Testis (tissue), 2 donors: ENCODE measurements at regions not wholly inside any gene's neighbourhood (a gene's known extent, or its start where the extent isn't known, plus 50 kb on each side); places are given as distances from the start of the nearest gene placed in this dataset.

Source experiments
- DNase-seq: peaks from one replicate; pipeline ENCODE4 v3.0.0-alpha.2; 2019
- H3K27ac ChIP-seq, 2 donors: fragments of 200-600 bp; sonication (generic); one replicate each; pipeline ENCODE4 v1.5.1; 2019
- H3K27me3 ChIP-seq: fragments of 200-600 bp; sonication (generic); one replicate; pipeline ENCODE4 v1.5.1; 2019
- H3K36me3 ChIP-seq: fragments of 200-600 bp; sonication (generic); one replicate; pipeline ENCODE4 v1.5.1; 2017; ENCODE audit warnings: low read depth; ENCODE audit errors: missing control alignments
- H3K4me1 ChIP-seq: fragments of 200-600 bp; sonication (generic); one replicate; pipeline ENCODE4 v1.5.1; 2019
- H3K4me3 ChIP-seq, 2 donors: fragments of 200-600 bp; sonication (generic); one replicate each; pipeline ENCODE4 v1.5.1; 2017 to 2019
- H3K9me3 ChIP-seq: fragments of 200-600 bp; sonication (generic); one replicate; pipeline ENCODE4 v1.5.1; 2017
- CTCF ChIP-seq, 3 experiments: fragments of 450-650 bp in 2 of 3; fragments of 200-600 bp in 1 of 3; sonication (generic) in 1 of 3; IDR thresholded peaks; one replicate each; pipeline ENCODE4 v1.5.1; 2016 to 2019; ENCODE audit warnings: antibody characterized with exemption in 3 of 3, mild to moderate bottlenecking in 2 of 3, moderate library complexity in 1 of 3
- POLR2A ChIP-seq: fragments of 450-650 bp; IDR thresholded peaks from one replicate; pipeline ENCODE4 v1.6.1; 2017; ENCODE audit warnings: antibody characterized with exemption, mild to moderate bottlenecking, moderate library complexity
- WGBS, 2 donors: methylation state at CpG; one replicate each; pipeline ENCODE4 v1.1.5; 2018; 5-methylcytosine and 5-hydroxymethylcytosine counted together
- intact Hi-C: fragments of 100-400 bp; cut with DNase I; formaldehyde crosslinking; loops from one replicate; pipeline ENCODE4 v1.15.1; 2023; ENCODE audit warnings: low total_unique reads

DNA sequence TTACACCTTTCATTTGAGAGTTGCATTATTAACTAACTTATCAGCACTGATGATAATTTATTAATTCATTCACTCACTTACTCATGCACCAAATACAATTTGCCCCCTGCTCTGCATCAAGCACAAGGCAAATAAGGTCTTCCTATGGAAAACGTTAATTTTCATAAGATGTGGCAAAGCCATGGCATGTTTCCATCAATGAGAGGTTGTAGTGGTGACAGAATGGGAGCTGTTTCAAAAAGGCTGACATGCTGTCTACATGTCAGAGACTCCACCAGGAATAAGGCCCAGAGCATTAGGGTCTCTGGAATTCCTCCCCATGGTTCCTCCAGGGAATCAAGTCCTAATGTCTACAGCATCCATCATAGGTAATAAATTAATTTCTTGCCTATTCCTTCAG, 978.8 kb downstream of the TMEM182 start:
- no peaks in the 10 kb centered on the region for H3K9me3 ChIP-seq
- WGBS, 2 donors, result 91 to 95% methylated on average over 1 of the region's 1 CpG
- TF ChIP-seq POLR2A (no peak), CTCF (IDR thresholded peaks at IDR 0.05) (no peak)
- intact Hi-C loops, result no loop called here
- H3K4me3 ChIP-seq, result no peak overlapping the region
- no peaks in the 10 kb centered on the region for H3K27me3 ChIP-seq
- H3K36me3 ChIP-seq, result no peaks in the 10 kb centered on the region
- no peak for DNase-seq
- H3K4me1 ChIP-seq, result no peaks in the 10 kb centered on the region
- H3K27ac ChIP-seq, result no peak overlapping the region

DNA sequence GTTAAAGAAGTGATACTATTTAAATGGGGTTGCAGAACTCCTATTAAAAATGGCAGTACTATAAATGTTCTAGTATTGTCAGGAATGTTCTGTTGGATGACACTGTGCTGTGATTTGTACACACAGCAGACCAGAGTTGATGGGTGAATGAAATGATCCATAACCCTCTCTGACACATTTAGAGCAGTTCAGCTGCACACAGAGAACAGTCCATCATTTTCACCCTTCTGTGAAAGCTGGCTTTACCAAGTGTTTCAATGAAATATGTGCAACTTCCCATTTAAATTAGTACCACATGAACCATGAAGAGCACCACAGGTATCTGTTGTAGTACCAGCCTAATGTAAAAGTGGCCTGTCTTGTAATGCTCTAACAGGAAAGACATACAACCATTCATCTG, 981.4 kb downstream of the TMEM182 start:
- Histone ChIP-seq H3K36me3 (no peaks in the 10 kb centered on the region), H3K27me3 (no peaks in the 10 kb centered on the region), H3K4me1 (no peaks in the 10 kb centered on the region), H3K27ac (no peak overlapping the region), H3K9me3 (no peaks in the 10 kb centered on the region), H3K4me3 (no peak overlapping the region)
- no peak for TF ChIP-seq CTCF (IDR thresholded peaks at IDR 0.05)
- no peak for TF ChIP-seq POLR2A
- intact Hi-C loops, result no loop called here
- DNase-seq, result no peak

GRCh38 chr2:103754530-103754929, 992.7 kb downstream of the TMEM182 start:
- H3K27ac ChIP-seq, result no peak overlapping the region
- no peak overlapping the region for H3K4me3 ChIP-seq
- no peak for DNase-seq
- intact Hi-C loops, result no loop called here
- no peaks in the 10 kb centered on the region for H3K9me3 ChIP-seq
- TF ChIP-seq POLR2A (no peak), CTCF (IDR thresholded peaks at IDR 0.05) (no peak)
- no peaks in the 10 kb centered on the region for H3K4me1 ChIP-seq
- no peaks in the 10 kb centered on the region for H3K36me3 ChIP-seq
- WGBS, 2 donors, result 74 to 78% methylated on average over 2 of the region's 2 CpGs
- H3K27me3 ChIP-seq, result no peaks in the 10 kb centered on the region

DNA sequence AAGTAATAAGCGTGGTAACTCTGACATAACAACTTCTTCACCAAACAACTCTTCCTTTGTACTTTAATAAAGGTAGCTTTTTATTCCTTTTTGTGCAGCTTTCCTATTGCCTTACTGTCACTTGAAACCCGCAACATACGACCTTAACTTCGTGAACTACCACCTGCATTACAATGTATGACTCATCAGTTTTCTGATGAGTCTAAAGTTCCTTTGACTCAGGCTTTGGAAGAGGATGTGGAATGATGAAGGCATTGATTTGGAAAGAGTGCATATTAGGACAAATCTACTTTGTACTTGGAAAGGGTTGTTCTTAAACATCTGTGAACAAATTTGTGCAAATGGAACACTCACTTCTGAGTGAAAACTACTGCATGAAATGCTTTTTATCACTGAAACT, 1012.1 kb downstream of the TMEM182 start:
- DNase-seq, result no peak
- H3K27ac ChIP-seq, result no peak overlapping the region
- intact Hi-C loops, result no loop called here
- no peaks in the 10 kb centered on the region for H3K36me3 ChIP-seq
- TF ChIP-seq CTCF (IDR thresholded peaks at IDR 0.05) (no peak), POLR2A (no peak)
- WGBS, 2 donors, result 78% methylated on average over 4 of the region's 4 CpGs
- no peaks in the 10 kb centered on the region for H3K9me3 ChIP-seq
- no peaks in the 10 kb centered on the region for H3K4me1 ChIP-seq
- no peak overlapping the region for H3K4me3 ChIP-seq
- H3K27me3 ChIP-seq, result no peaks in the 10 kb centered on the region

GRCh38 chr2:103780088-103780702, 1018.4 kb downstream of the TMEM182 start:
- no peak overlapping the region for H3K27ac ChIP-seq
- TF ChIP-seq POLR2A, result no peak
- TF ChIP-seq CTCF (IDR thresholded peaks at IDR 0.05), result no peak
- no peaks in the 10 kb centered on the region for H3K27me3 ChIP-seq
- no peak for DNase-seq
- 80 to 86% methylated on average over 4 of the region's 4 CpGs for WGBS, 2 donors
- intact Hi-C loops, result no loop called here
- no peaks in the 10 kb centered on the region for H3K36me3 ChIP-seq
- H3K4me3 ChIP-seq, result no peak overlapping the region
- H3K4me1 ChIP-seq, result no peaks in the 10 kb centered on the region
- no peaks in the 10 kb centered on the region for H3K9me3 ChIP-seq
